ENCODE measurements at regions not wholly inside any gene's neighbourhood (a gene's known extent, or its start where the extent isn't known, plus 50 kb on each side); places are given as distances from the start of the nearest gene placed in this dataset.

DNA sequence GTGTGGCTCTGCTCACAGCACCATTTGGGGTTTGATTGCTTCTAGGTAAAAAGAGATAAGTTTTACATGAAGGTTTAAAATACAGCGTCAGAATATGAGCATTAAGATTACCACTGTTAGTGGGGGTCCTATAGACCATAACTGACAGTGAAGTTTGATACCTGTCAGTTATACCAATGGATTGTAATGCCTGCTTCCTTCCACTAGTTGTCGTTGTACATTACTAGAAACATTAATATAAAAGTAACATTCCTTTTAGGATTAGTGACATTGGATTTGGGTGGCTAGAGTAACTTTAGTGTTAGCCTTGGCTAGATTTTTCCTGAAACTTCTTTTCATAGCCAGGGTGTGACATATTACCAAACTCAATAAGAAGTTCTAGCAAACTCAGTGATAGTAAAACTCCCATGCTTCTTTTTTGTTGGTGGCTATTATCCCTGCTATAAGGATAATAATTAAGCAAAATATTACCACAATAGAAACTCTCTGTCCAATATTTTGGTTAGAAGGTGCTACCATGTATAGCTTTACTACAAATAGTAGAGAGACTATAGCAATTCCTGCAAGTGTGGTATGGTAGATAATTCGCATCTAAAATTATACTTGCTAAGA, 57.1 kb downstream of the FAM181B start:
- intact Hi-C loops (cut with DNase I) = no loop called here
- no peak for DNase-seq

DNA sequence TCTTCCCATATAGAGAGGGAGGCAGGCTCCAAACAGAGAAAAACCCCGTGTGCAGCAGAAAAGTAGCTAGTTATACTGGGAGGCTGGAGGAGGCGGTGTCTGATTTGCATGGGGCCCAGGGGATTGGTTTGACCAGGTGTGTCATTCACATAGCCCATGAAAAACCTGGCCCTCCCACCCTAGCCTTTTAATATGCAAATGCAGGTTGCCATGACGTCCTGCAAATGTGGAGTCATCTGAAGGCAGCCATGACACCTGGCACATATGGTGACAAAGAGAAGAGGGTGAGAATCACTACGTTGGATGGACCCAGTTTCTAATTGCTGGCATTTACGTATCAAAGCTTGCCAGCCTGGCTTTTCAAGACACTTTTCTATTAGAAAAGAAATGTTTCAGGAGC, 57.8 kb downstream of the FAM181B start:
- intact Hi-C loops (cut with DNase I) = no loop called here
- no peak for DNase-seq

DNA sequence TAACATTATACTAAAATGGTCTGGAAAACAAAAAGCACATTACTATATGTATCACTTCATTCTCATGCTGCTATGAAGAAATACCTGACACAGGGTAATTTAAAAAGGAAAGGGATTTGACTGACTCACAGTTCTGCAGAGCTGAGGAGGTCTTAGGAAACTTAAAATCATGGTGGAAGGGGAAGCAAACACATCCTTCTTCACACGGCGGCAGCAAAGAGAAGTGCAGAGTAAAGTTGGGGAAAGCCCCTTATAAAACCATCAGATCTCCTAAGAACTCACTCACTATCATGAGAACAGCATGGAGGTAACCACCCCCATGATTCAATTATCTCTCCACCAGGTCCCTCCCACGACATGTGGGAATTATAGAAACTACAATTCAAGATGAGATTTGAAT, 60.0 kb downstream of the FAM181B start:
- intact Hi-C loops (cut with DNase I) = no loop called here
- DNase-seq = peak in 1 of 42 donors; percentile 11

DNA sequence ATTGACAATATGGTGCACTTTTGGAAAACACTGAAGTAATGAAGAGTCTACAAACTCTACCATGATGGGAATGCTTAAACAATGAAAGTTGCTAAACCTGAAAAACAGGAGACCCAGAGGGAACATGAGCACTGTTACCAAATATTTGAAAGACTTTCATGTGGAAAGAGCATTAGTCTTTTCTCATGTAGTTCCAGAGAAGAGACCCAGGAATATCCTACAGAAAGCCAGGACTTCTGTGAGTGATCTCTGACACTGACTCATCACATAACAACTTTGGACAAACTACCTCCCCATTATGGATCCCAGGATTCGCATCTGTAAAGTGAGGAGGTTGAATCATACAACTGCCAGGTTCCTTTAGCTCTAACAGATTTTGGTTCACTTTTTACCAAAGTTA, 62.2 kb downstream of the FAM181B start:
- intact Hi-C loops (cut with DNase I) = no loop called here
- no peak for DNase-seq

DNA sequence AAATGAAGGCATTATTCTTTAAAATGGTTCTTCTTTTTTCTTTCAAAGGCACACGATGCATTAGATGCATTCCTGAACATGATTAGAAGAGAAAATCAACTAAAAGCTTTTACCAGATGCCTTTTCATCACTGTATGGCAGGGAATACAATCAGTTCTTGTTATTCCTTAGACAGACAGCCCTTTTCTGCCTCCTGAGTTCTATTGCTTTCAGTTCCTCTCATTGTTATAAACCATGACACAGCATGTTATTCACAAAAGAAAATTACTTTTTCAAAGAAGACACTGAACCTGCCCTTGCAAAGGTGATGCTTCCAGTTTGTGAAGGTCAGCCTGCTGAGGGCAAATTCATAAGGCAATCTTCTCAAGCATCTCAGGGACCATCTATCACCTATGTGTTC, 70.1 kb downstream of the FAM181B start:
- intact Hi-C loops (cut with DNase I) = no loop called here
- peak in 1 of 42 donors; percentile 33 for DNase-seq

DNA sequence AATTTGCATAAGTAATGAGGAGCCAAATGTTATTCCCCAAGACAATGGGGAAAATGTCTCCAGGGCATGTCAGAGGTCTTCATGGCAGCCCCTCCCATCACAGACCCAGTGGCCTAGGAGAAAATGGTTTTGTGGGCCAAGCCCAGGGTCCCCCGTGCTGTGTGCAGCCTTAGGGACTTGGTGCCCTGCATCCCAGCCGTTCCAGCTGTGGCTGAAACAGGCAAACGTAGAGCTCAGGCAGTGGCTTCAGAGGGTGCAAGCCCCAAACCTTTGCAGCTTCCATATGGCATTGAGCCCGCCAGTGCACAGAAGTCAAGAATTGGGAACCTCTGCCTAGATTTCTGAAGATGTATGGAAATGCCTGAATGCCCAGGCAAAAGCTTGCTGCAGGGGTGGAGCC, 79.9 kb downstream of the FAM181B start:
- no peak for DNase-seq
- intact Hi-C loops (cut with DNase I) = no loop called here

DNA sequence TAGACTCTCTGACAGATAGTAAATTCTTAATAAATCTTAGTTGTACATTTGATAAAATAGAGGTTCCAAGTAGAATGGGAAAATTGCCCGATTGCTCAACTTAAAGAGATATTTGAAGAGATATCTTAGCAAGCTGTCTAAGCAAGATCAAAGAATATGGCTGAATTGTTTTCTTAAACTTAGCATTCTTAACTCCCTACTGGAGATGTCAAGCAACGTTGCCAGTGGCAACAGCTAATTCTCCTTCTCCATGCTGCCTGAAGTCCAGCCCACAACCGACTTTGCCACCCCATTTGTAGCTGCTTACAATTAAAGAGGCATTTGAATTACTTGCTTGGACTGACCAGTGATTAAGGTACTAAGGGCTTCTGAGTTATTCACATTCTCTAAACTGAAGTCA, 94.4 kb downstream of the FAM181B start:
- DNase-seq = no peak
- intact Hi-C loops (cut with DNase I) = no loop called here

DNA sequence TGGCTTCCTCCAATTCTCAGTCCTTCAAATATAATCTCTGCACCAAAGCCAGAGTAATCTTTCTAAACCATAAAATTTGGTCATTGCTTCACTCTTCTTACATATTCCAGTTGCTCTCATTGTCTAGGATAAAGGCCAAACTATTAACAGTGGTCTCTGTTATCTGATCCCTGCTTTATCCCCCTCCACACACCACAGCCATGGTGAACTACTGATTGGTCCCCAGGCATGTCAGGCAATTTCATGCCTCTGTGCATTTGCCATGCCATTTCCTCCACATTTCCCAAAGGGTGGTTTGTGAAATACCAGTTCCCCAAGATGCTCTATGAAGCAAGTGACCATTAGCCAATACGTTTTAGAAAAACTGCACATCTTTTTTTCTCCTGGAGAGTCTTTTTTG, 97.0 kb downstream of the FAM181B start:
- intact Hi-C loops (cut with DNase I) = no loop called here
- no peak for DNase-seq

DNA sequence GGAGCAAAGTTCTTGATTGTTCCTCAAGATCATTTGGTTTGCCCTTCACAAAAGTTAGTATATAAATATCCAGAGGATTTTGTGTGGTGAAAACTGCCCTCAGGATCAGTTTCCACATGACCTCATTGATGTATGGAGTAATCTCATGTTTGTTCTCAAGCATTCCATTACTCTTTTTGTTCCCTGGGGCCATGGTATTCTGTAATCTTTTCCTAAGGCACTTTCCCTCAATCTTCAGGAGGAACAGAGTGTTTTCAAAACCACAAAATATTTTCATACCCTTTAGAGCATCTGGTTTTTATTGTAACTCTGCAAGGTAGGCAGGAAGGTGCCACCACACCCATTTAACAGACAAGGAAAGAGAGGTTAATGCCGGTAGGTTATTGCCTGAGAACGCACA, 99.6 kb downstream of the FAM181B start:
- intact Hi-C loops (cut with DNase I) = no loop called here
- no peak for DNase-seq

DNA sequence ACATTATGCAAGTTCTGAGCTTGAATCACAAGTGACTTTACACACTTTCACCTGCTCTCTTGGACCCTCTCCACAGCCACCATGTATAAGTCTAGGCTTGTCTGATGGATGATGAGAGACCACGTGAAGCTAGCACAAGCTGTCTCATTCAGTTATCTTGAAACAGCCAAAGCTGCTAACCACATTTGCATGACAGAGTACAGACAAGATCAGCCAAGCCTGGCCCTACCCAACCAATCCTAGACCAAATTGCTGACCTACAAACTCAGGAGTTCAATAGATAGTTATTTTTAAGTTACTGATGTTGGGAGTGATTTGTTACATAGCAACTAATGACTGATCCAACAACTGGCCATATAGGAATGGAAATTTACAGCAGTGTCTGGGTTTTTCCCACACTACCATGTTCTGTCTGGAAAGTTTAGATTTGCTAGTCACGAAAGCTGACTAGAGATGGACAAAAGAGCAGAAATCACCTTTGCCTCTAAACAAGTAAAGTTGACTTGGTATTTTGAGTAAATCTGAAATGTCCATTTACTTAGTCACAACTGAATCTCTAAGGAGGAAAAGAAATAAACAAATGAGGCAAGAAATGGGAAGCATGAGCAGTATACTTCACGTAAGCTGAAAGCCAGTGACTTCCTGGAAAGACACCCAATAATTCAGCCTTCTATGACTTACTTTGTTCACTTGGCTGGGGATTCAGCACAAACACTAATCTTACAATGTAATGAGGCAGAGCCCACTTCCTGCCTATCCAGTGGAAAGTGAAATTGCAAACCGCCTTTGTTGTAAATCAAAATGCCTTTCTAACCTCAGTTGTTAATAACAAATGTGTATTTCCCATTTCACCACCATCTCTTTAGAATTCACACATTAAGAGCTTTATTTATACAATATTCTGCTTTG, 101.7 kb downstream of the FAM181B start:
- no peak for DNase-seq
- intact Hi-C loops (cut with DNase I) = no loop called here

DNA sequence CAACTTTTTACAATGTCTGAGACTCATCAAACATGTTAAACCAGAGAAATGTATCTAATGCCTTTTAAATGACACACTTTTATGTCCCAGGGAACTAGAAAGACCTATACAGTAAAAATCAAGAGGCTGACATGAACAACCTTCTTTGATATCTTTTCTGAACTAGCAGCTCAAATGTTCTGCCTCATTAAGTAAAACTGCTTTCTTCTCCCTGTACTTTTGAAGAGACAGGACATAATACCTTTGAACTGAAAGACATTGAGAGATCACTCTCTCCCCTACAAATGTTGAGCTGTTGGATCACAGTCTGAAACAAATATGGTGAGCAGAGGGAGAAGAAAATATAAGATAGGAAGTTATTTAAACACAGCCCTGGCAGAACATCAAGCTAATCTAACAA, 123.0 kb downstream of the FAM181B start:
- intact Hi-C loops (cut with DNase I) = no loop called here
- DNase-seq = no peak

DNA sequence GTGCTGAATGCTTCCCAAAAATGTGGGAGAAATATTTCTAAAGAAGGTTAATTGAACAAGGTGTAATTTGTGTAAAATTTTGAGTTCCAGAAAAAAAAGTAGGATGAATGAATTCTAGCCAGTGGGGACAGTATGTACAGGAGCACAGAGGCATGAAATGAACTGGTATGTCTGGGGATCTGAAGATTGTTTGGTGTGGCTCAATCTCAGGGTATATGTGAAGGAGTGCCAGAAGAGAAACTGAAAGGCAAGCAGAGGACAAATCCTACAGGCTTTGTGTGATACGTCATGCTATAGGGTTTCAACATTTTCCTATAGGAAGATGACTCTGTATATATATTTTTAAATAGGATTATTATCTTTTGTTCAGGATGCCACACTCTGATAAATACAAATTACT, 126.9 kb downstream of the FAM181B start:
- DNase-seq = no peak

DNA sequence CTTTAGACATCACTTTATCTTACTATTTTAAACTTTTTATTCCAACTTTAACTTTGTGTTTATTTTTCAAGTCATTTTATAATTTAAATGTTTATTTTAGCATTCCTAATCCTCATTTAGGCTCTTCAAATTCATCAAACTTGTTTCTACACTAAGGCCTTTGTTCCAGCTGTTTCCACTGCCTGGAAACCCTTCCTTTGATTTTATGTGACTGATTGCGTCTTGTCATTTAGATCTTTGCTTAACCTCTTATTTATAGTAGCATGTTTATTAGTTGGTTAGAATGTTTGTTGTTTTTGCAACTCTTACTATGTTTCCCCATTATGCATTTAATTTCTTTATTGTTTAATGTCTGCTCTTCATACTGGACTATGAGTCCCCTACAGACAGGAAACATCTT, 132.0 kb downstream of the FAM181B start:
- intact Hi-C loops (cut with DNase I) = no loop called here

More for the DNA sequence above, 126.9 kb downstream of the FAM181B start:
- intact Hi-C loops (cut with DNase I) = no loop called here

DNA sequence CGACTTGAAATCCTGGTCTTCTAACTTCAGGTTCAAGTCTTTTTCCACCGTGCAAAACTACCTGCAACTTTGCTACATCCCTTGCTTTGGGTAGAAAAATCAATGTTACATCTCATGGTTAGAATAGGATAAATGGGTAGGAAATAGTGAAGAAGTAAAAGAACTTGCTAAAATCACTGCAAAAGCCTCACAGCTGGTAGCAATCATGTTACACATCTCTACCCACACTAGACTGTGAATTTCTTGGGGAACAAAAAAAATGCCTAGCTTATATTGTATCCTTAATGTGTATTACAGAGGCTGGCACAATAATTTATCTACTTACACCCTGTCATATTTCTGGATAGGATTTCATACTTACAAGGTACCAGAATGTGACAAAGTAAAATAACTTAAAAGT, 133.8 kb downstream of the FAM181B start:
- intact Hi-C loops (cut with DNase I) = no loop called here
- no peak for DNase-seq

More for the DNA sequence above, 132.0 kb downstream of the FAM181B start:
- no peak for DNase-seq

DNA sequence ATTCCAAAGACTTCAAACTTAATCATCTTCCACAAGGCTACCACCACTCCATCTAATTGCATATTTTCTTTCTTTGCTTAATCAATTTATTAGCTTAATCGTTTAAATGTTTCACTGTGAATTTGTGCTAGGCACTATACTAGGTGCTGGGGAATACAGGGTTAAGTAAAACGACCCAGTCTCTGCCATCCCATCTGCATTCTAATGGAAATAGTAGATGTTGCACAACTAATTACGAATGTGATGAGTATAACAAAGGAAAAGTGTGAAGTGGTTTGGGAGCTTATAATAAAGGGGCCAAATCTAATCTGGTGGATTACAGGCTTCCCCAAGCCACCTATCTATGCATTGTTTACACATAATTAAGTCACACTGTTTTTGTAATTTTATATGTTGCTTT, 147.1 kb downstream of the FAM181B start:
- no peak for DNase-seq
- intact Hi-C loops (cut with DNase I) = no loop called here

DNA sequence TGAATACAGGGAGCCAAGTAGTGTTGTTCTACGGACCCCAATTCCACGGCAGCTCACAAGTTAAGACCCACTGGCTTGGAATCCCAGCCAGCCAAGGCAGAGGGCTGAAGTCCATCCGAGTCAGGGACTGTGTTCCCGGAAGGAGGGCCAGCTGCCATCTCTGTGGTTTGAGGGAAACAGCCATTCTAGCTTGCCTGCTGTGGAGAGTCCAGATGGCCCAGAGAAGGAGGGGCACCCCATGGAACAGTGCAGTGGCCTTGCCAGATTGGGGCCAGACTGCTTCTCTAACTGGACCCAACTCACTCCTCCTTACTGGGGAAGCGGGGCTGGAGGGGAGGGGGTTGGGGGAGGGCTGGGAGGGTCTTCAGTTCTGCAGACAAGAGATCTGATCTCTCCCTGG, 156.4 kb downstream of the FAM181B start:
- DNase-seq = peak in 1 of 42 donors; percentile 16
- intact Hi-C loops (cut with DNase I) = no loop called here

DNA sequence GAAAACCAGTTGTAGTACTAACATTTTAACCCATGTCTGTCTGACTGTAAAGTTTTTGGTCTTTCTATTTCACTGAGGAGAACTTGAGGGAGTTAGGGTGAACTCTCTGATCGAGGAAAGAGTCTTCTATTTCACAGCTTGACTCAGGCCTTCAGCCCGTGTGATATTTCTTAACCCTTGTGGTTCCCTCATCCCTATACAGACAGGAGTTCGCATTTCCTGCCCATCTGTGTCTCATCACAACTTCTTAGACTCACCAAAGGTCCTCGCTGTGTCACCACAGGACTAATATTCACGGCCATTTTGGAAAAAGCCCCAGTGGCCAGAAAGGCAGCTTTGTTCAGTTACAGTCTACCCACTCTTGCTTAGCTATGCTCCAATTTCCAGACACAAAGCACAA, 172.8 kb downstream of the FAM181B start:
- no peak for DNase-seq
- intact Hi-C loops (cut with DNase I) = no loop called here

DNA sequence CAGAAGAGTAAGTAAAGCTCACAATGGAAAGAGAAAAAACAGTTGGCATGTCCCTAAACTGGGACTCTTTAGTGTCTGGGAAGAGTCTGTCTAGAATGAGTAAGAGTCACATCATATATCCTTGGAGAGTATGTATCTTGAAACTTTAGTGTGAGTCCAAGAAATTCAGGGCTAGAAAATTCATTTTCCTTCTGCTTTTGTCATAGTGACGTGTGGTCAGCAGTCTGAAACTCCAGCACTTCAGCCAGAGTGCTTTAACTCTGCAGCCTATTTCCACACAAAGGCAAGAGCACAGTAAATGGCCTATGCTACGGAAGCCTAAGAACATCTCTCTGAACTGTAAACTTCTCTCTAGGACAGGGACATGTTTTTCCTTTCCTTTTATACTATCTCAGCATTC, 174.1 kb downstream of the FAM181B start:
- intact Hi-C loops (cut with DNase I) = no loop called here

DNA sequence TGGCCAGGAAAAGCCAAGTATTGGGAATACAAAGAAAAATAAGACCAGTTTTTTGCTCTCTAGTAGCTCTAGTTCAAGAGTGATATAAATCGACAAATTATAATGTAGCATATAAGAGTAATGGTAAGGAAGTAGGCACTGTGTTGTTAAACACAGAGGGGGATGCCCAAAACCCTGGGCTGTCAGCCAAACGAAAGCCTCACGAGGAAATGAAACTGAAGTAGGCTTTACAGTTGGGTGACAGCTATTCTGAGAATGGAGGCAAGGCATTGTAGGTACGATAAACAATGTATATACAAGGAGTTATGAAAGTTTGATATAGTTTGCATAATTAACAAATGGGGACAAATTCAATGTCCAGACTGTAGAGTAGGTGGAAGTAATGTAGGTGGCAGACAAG, 176.4 kb downstream of the FAM181B start:
- peak in 26 of 42 donors; percentile 7 to 58 (median 23) for DNase-seq
- intact Hi-C loops (cut with DNase I) = no loop called here

More for the DNA sequence above, 174.1 kb downstream of the FAM181B start:
- DNase-seq = no peak

DNA sequence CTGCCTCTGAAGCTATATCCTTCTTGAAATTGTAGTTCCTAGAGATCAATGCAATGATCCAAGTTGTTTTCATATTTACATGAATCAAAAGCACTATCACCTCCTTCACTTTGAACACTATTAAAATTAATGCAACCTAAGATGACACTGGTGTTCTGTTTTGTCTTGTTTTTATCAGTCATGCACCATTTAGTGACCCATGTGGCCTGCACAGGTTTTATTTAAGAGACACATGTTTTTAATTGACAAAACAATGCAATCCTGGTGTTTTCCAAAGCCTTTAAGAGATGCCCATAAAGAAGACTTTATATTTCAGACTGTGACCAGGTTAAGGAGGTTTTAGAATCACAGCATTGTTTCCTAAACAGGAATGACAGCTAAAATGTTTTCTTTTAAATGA, 177.5 kb downstream of the FAM181B start:
- intact Hi-C loops (cut with DNase I) = no loop called here
- no peak for DNase-seq

Data from head of caudate nucleus (tissue), 42 donors.